ENCODE measurements at regions not wholly inside any gene's neighbourhood (a gene's known extent, or its start where the extent isn't known, plus 50 kb on each side); places are given as distances from the start of the nearest gene placed in this dataset.
"Not testable (repeated sequence)": the region's sequence is repeated elsewhere in the genome, so short reads cannot be mapped to it uniquely, and the experiment has no call there.

- no peak overlapping the region for H3K27ac ChIP-seq
- no peak overlapping the region for H3K9ac ChIP-seq (ENCODE audit: insufficient read length)
- no peaks in the 10 kb centered on the region for H3K36me3 ChIP-seq (ENCODE audit: insufficient read depth, low read length)
- no peak for DNase-seq (ENCODE audit: low read depth, low spot score)
- TF ChIP-seq POLR2AphosphoS5 (IDR thresholded peaks at IDR 0.05; ENCODE audit: borderline replicate concordance, low read depth, low read length): no peak
- no peak for TF ChIP-seq EZH2 (IDR thresholded peaks at IDR 0.05)
- no peak for TF ChIP-seq FOXP2 (optimal IDR thresholded peaks at IDR 0.05; ENCODE audit: control extremely low read depth, extremely low read length, insufficient read depth)
- H3K4me3 ChIP-seq: no peak overlapping the region
- H3K9me3 ChIP-seq (ENCODE audit: low read depth, low read length): no peaks in the 10 kb centered on the region
Measured at GRCh38 chr9:36521148-36521547, 51.5 kb upstream of the MELK start.

- Histone ChIP-seq H3K9me3 (ENCODE audit: low read depth, low read length) (no peaks in the 10 kb centered on the region), H3K9ac (ENCODE audit: insufficient read length) (no peak overlapping the region), H3K36me3 (ENCODE audit: insufficient read depth, low read length) (no peaks in the 10 kb centered on the region), H3K4me3 (no peak overlapping the region), H3K27ac (no peak overlapping the region)
- no peak for DNase-seq (ENCODE audit: low read depth, low spot score)
- TF ChIP-seq EZH2 (IDR thresholded peaks at IDR 0.05) (no peak), POLR2AphosphoS5 (IDR thresholded peaks at IDR 0.05; ENCODE audit: borderline replicate concordance, low read depth, low read length) (no peak), FOXP2 (optimal IDR thresholded peaks at IDR 0.05; ENCODE audit: control extremely low read depth, extremely low read length, insufficient read depth) (no peak)
Measured at GRCh38 chr9:36517131-36517530, 55.6 kb upstream of the MELK start.

GRCh38 chr9:36504156-36504555 lies 68.5 kb upstream of the MELK start:
- no peaks in the 10 kb centered on the region for H3K36me3 ChIP-seq (ENCODE audit: insufficient read depth, low read length)
- TF ChIP-seq FOXP2 (optimal IDR thresholded peaks at IDR 0.05; ENCODE audit: control extremely low read depth, extremely low read length, insufficient read depth): no peak
- no peak for TF ChIP-seq POLR2AphosphoS5 (IDR thresholded peaks at IDR 0.05; ENCODE audit: borderline replicate concordance, low read depth, low read length)
- TF ChIP-seq EZH2 (IDR thresholded peaks at IDR 0.05): no peak
- DNase-seq (ENCODE audit: low read depth, low spot score): no peak
- no peak overlapping the region for H3K4me3 ChIP-seq
- H3K27ac ChIP-seq: peak overlapping the region; percentile 45; the same call in 1 of the 2 replicates
- H3K9me3 ChIP-seq (ENCODE audit: low read depth, low read length): no peaks in the 10 kb centered on the region
- no peak overlapping the region for H3K9ac ChIP-seq (ENCODE audit: insufficient read length)

GRCh38 chr9:36503172-36504088 lies 69.3 kb upstream of the MELK start:
- DNase-seq (ENCODE audit: low read depth, low spot score): no peak
- Histone ChIP-seq H3K4me3 (no peak overlapping the region), H3K27ac (peak overlapping the region; percentile 45; the same call in 1 of the 2 replicates), H3K36me3 (ENCODE audit: insufficient read depth, low read length) (no peaks in the 10 kb centered on the region), H3K9me3 (ENCODE audit: low read depth, low read length) (no peaks in the 10 kb centered on the region), H3K9ac (ENCODE audit: insufficient read length) (no peak overlapping the region)
- TF ChIP-seq EZH2 (IDR thresholded peaks at IDR 0.05) (no peak), FOXP2 (optimal IDR thresholded peaks at IDR 0.05; ENCODE audit: control extremely low read depth, extremely low read length, insufficient read depth) (no peak), POLR2AphosphoS5 (IDR thresholded peaks at IDR 0.05; ENCODE audit: borderline replicate concordance, low read depth, low read length) (no peak)

- Histone ChIP-seq H3K27ac (no peak overlapping the region), H3K9me3 (ENCODE audit: low read depth, low read length) (no peaks in the 10 kb centered on the region), H3K4me3 (no peak overlapping the region), H3K36me3 (ENCODE audit: insufficient read depth, low read length) (no peaks in the 10 kb centered on the region), H3K9ac (ENCODE audit: insufficient read length) (no peak overlapping the region)
- TF ChIP-seq FOXP2 (optimal IDR thresholded peaks at IDR 0.05; ENCODE audit: control extremely low read depth, extremely low read length, insufficient read depth) (no peak), EZH2 (IDR thresholded peaks at IDR 0.05) (no peak)
- DNase-seq (ENCODE audit: low read depth, low spot score): no peak
Measured at GRCh38 chr9:36501727-36502126, 71.0 kb upstream of the MELK start.

GRCh38 chr9:36500931-36501330 lies 71.8 kb upstream of the MELK start:
- not testable (repeated sequence) for DNase-seq (ENCODE audit: low read depth, low spot score); H3K9me3 ChIP-seq (ENCODE audit: low read depth, low read length); H3K27ac ChIP-seq; H3K9ac ChIP-seq (ENCODE audit: insufficient read length); H3K4me3 ChIP-seq; H3K36me3 ChIP-seq (ENCODE audit: insufficient read depth, low read length)

GRCh38 chr9:36499174-36499890 lies 73.4 kb upstream of the MELK start:
- H3K9me3 ChIP-seq (ENCODE audit: low read depth, low read length): no peaks in the 10 kb centered on the region
- no peak for DNase-seq (ENCODE audit: low read depth, low spot score)
- H3K4me3 ChIP-seq: no peak overlapping the region
- H3K27ac ChIP-seq: no peak overlapping the region
- TF ChIP-seq FOXP2 (optimal IDR thresholded peaks at IDR 0.05; ENCODE audit: control extremely low read depth, extremely low read length, insufficient read depth) (peak; percentile 22), POLR2AphosphoS5 (IDR thresholded peaks at IDR 0.05; ENCODE audit: borderline replicate concordance, low read depth, low read length) (no peak), EZH2 (IDR thresholded peaks at IDR 0.05) (no peak)
- H3K36me3 ChIP-seq (ENCODE audit: insufficient read depth, low read length): no peaks in the 10 kb centered on the region
- H3K9ac ChIP-seq (ENCODE audit: insufficient read length): no peak overlapping the region

- H3K9me3 ChIP-seq (ENCODE audit: low read depth, low read length); H3K36me3 ChIP-seq (ENCODE audit: insufficient read depth, low read length); DNase-seq (ENCODE audit: low read depth, low spot score); H3K27ac ChIP-seq; H3K4me3 ChIP-seq; H3K9ac ChIP-seq (ENCODE audit: insufficient read length): not testable (repeated sequence)
Measured at GRCh38 chr9:36493564-36493963, 79.1 kb upstream of the MELK start.
